ENCODE measurements at regions not wholly inside any gene's neighbourhood (a gene's known extent, or its start where the extent isn't known, plus 50 kb on each side); places are given as distances from the start of the nearest gene placed in this dataset.

DNA sequence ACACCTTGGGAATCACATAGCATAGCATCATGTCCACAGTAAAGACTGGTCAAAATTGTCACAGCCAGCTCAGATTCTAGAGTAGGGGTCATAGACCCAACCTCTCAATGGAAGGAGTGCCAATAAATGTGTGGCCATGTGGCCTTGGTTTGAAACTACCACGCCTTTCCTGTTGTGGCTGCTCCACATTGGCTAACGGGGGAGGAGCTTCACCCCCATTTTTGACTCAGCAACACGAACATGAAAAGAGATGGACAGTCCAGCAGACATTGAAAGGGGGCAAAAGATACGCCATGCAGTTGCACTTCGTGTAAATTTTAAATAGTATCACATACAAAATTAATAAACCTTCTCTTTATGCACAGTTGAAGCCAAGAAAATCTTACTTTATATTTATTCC, 78.4 kb upstream of the HIVEP3 start:
- Histone ChIP-seq H3K36me3 (ENCODE audit: control insufficient read depth in 4 of 4, insufficient read depth in 4 of 4, low read length in 4 of 4) (no peaks in the 10 kb centered on the region), H3K4me3 (no peak overlapping the region), H3K27ac (ENCODE audit: low read depth in 1 of 2, low read length in 1 of 2) (no peak overlapping the region), H3K9me3 (ENCODE audit: control insufficient read depth in 4 of 4, insufficient read depth in 3 of 4, low read length in 3 of 4) (no peaks in the 10 kb centered on the region), H3K9ac (ENCODE audit: insufficient read depth in 1 of 2, low read length in 2 of 2) (no peak overlapping the region), H3K4me1 (ENCODE audit: control insufficient read depth in 5 of 5, insufficient read depth in 5 of 5, low read length in 5 of 5) (peaks cover 0 to 1% (median 0%) of the 10 kb centered on the region in 5 donors), H3K27me3 (ENCODE audit: control insufficient read depth in 3 of 3, insufficient read depth in 3 of 3, low read length in 2 of 3) (no peaks in the 10 kb centered on the region)
- ATAC-seq (ENCODE audit: insufficient read depth, low FRiP score) = no peak
- TF ChIP-seq, protein P1, sequence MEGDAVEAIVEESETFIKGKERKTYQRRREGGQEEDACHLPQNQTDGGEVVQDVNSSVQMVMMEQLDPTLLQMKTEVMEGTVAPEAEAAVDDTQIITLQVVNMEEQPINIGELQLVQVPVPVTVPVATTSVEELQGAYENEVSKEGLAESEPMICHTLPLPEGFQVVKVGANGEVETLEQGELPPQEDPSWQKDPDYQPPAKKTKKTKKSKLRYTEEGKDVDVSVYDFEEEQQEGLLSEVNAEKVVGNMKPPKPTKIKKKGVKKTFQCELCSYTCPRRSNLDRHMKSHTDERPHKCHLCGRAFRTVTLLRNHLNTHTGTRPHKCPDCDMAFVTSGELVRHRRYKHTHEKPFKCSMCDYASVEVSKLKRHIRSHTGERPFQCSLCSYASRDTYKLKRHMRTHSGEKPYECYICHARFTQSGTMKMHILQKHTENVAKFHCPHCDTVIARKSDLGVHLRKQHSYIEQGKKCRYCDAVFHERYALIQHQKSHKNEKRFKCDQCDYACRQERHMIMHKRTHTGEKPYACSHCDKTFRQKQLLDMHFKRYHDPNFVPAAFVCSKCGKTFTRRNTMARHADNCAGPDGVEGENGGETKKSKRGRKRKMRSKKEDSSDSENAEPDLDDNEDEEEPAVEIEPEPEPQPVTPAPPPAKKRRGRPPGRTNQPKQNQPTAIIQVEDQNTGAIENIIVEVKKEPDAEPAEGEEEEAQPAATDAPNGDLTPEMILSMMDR (IDR thresholded peaks at IDR 0.05; ENCODE audit: control extremely low read depth, extremely low read depth) = no peak
- DNase-seq = no peak
- WGBS, 2 donors = 87 to 90% methylated on average over 5 of the region's 5 CpGs

DNA sequence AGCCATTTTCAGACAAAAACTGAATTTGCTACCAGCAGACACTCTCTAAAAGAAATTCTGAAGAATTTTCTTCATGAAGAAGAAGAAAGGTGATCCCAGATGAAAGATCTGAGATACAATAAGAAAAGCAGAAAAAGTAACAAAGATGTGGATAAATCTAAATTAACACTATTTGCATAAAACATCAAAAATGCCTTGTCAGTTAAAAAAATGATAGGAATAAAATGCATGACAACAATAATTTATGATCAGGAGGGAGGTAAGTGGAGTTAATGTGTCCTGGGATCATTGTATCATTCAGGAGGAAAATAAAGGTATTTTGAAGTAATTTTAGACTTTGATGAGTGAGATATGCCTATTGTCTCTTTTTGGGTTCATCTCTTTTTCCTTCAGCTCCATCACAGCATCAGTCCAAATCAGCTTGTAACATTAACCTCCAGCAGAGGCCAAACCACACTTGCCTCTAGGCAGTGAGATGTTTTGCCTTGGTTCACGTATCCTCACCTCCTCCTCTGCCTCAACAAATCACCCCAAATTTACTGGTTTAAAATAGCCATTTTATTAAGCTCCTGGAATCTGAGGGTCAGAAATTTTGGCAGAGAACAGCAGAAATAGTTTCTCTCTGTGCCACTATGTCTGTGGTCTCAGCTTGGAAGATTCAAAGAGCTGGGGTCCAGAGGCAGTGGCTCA, 76.9 kb upstream of the HIVEP3 start:
- Histone ChIP-seq H3K9ac (ENCODE audit: insufficient read depth in 1 of 2, low read length in 2 of 2) (no peak overlapping the region), H3K4me1 (ENCODE audit: control insufficient read depth in 5 of 5, insufficient read depth in 5 of 5, low read length in 5 of 5) (peaks cover 0 to 1% (median 0%) of the 10 kb centered on the region in 5 donors), H3K27ac (ENCODE audit: low read depth in 1 of 2, low read length in 1 of 2) (no peak overlapping the region), H3K27me3 (ENCODE audit: control insufficient read depth in 3 of 3, insufficient read depth in 3 of 3, low read length in 2 of 3) (no peaks in the 10 kb centered on the region), H3K4me3 (no peak overlapping the region), H3K36me3 (ENCODE audit: control insufficient read depth in 4 of 4, insufficient read depth in 4 of 4, low read length in 4 of 4) (no peaks in the 10 kb centered on the region), H3K9me3 (ENCODE audit: control insufficient read depth in 4 of 4, insufficient read depth in 3 of 4, low read length in 3 of 4) (no peaks in the 10 kb centered on the region)
- 91 to 100% methylated on average over 1 of the region's 1 CpG for WGBS, 2 donors
- DNase-seq (no peak), ATAC-seq (ENCODE audit: insufficient read depth, low FRiP score) (no peak)
- TF ChIP-seq, protein P1 (IDR thresholded peaks at IDR 0.05; ENCODE audit: control extremely low read depth, extremely low read depth) = no peak

DNA sequence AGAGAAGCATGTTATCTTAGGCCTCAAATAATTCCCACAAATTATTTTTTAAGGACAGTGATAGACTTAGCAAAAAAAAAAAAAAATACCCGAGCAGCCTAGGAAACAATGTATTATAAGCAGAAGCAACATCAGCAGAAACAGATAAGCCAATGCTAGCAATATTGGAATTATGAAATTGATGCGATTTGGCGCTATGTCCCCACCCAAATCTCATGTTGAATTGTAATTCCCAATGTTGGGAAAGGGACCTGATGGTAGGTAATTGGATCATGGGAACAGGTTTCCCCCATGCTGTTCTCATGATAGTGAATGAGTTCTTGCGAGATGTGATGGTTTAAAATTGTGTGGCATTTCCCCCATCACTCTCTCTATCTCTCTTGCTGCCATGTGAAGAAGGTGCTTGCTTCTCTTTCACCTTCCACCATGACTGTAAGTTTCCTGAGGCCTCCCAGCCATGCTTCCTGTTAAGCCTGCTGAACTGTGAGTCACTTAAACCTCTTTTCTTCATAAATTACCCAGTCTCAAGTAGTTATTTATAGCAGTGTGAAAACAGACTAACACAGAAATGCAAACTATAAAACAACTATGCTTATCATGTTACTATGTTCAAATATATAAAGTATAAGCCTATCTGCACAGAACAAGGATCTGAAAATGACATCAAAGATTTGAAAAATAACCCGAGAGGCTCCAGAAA, 75.6 kb upstream of the HIVEP3 start:
- ATAC-seq (ENCODE audit: insufficient read depth, low FRiP score) (no peak), DNase-seq (no peak)
- Histone ChIP-seq H3K27ac (ENCODE audit: low read depth in 1 of 2, low read length in 1 of 2) (no peak overlapping the region), H3K36me3 (ENCODE audit: control insufficient read depth in 4 of 4, insufficient read depth in 4 of 4, low read length in 4 of 4) (no peaks in the 10 kb centered on the region), H3K4me1 (ENCODE audit: control insufficient read depth in 5 of 5, insufficient read depth in 5 of 5, low read length in 5 of 5) (peaks cover 0 to 1% (median 0%) of the 10 kb centered on the region in 5 donors), H3K27me3 (ENCODE audit: control insufficient read depth in 3 of 3, insufficient read depth in 3 of 3, low read length in 2 of 3) (no peaks in the 10 kb centered on the region), H3K4me3 (no peak overlapping the region), H3K9ac (ENCODE audit: insufficient read depth in 1 of 2, low read length in 2 of 2) (no peak overlapping the region), H3K9me3 (ENCODE audit: control insufficient read depth in 4 of 4, insufficient read depth in 3 of 4, low read length in 3 of 4) (no peaks in the 10 kb centered on the region)
- WGBS, 2 donors = 94 to 95% methylated on average over 5 of the region's 5 CpGs
- TF ChIP-seq, protein P1 (IDR thresholded peaks at IDR 0.05; ENCODE audit: control extremely low read depth, extremely low read depth) = no peak
